ENCODE measurements at regions not wholly inside any gene's neighbourhood (a gene's known extent, or its start where the extent isn't known, plus 50 kb on each side); places are given as distances from the start of the nearest gene placed in this dataset.

DNA sequence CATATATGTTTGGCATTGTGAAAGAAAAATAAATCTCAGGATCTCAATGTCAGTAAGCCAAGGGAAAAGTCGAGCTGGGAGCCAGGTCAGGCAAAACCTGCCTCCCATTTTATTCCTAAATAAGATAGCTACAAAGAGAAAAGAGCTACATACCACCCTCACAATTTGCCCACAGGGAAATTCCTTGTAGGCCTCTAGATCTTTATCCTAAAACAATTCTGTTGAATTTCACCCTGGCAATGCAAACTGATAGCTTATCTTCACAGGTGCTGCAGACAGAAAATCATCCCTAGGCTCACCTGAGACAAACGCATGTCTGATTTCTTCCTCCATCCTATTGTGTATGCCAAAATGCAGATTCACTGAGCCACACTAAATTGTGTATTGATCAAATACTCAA lies 2587.1 kb downstream of the PCDH9 start:
- TF ChIP-seq, protein P1, sequence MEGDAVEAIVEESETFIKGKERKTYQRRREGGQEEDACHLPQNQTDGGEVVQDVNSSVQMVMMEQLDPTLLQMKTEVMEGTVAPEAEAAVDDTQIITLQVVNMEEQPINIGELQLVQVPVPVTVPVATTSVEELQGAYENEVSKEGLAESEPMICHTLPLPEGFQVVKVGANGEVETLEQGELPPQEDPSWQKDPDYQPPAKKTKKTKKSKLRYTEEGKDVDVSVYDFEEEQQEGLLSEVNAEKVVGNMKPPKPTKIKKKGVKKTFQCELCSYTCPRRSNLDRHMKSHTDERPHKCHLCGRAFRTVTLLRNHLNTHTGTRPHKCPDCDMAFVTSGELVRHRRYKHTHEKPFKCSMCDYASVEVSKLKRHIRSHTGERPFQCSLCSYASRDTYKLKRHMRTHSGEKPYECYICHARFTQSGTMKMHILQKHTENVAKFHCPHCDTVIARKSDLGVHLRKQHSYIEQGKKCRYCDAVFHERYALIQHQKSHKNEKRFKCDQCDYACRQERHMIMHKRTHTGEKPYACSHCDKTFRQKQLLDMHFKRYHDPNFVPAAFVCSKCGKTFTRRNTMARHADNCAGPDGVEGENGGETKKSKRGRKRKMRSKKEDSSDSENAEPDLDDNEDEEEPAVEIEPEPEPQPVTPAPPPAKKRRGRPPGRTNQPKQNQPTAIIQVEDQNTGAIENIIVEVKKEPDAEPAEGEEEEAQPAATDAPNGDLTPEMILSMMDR (IDR thresholded peaks at IDR 0.05; ENCODE audit: extremely low read depth, low read depth, low read length) = no peak
- Histone ChIP-seq H3K4me2 (ENCODE audit: insufficient read depth, low read length) (no peak overlapping the region), H2AFZ (ENCODE audit: low read length) (no peak overlapping the region), H3K27me3 (ENCODE audit: insufficient read depth, low read length) (no peaks in the 10 kb centered on the region), H3K27ac (ENCODE audit: low read depth, low read length) (no peak overlapping the region), H4K20me1 (ENCODE audit: insufficient read depth, low read length) (no peaks in the 10 kb centered on the region), H3K4me1 (ENCODE audit: insufficient read depth, low read length) (no peaks in the 10 kb centered on the region), H3K9me3 (ENCODE audit: low read depth, low read length) (no peaks in the 10 kb centered on the region), H3K4me3 (ENCODE audit: insufficient read depth, low read length) (no peak overlapping the region), H3K79me2 (ENCODE audit: insufficient read depth, low read length) (no peaks in the 10 kb centered on the region), H3K36me3 (ENCODE audit: insufficient read depth, low read length) (no peaks in the 10 kb centered on the region)
- DNase-seq (ENCODE audit: insufficient read length, low spot score, missing footprints) = no peak

DNA sequence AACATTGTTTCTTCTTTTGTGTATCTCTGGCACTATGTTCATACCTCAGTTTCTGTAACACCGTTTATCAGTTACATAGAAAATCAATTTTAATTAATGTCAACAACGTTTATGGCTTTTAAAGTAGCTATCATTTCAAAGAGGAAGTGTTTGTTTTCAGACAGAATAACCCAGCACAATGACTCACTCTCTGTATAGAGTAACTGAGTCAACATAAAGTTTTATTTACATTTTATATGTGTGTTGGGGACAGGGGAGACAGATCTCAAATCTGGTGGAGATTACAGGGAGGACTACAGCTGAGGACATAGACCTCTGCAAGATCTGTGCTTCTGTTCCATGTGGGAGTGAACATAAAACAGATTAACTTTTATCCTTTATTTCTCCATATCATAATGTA lies 2590.1 kb downstream of the PCDH9 start:
- no peaks in the 10 kb centered on the region for H3K4me1 ChIP-seq (ENCODE audit: insufficient read depth, low read length)
- H4K20me1 ChIP-seq (ENCODE audit: insufficient read depth, low read length) = no peaks in the 10 kb centered on the region
- no peaks in the 10 kb centered on the region for H3K36me3 ChIP-seq (ENCODE audit: insufficient read depth, low read length)
- H3K79me2 ChIP-seq (ENCODE audit: insufficient read depth, low read length) = no peaks in the 10 kb centered on the region
- TF ChIP-seq, protein P1 (IDR thresholded peaks at IDR 0.05; ENCODE audit: extremely low read depth, low read depth, low read length) = no peak
- no peak overlapping the region for H3K27ac ChIP-seq (ENCODE audit: low read depth, low read length)
- H3K9me3 ChIP-seq (ENCODE audit: low read depth, low read length) = no peaks in the 10 kb centered on the region
- H2AFZ ChIP-seq (ENCODE audit: low read length) = no peak overlapping the region
- no peak for DNase-seq (ENCODE audit: insufficient read length, low spot score, missing footprints)
- no peak overlapping the region for H3K4me2 ChIP-seq (ENCODE audit: insufficient read depth, low read length)
- no peak overlapping the region for H3K4me3 ChIP-seq (ENCODE audit: insufficient read depth, low read length)
- H3K27me3 ChIP-seq (ENCODE audit: insufficient read depth, low read length) = no peaks in the 10 kb centered on the region

DNA sequence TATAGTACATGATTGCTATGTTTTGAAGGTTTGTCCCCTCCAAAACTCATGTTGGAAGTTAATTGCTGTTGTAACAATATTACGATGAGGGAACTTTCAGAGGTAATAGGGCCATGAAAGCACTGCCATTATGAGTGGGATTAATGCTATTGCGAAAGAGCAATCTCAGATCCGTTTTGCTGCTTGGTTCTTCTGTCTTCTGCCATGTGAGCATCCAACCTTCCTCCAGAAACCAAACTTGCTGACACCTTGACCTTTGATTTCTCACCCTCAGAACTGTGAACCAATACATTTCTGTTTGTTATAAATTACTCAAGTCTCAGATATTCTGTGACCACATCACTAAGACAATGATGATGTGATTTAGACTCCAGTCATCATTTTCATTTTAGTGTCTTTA lies 2590.9 kb downstream of the PCDH9 start:
- Histone ChIP-seq H3K36me3 (ENCODE audit: insufficient read depth, low read length) (no peaks in the 10 kb centered on the region), H3K27me3 (ENCODE audit: insufficient read depth, low read length) (no peaks in the 10 kb centered on the region), H3K9me3 (ENCODE audit: low read depth, low read length) (no peaks in the 10 kb centered on the region), H2AFZ (ENCODE audit: low read length) (no peak overlapping the region), H4K20me1 (ENCODE audit: insufficient read depth, low read length) (no peaks in the 10 kb centered on the region), H3K4me2 (ENCODE audit: insufficient read depth, low read length) (no peak overlapping the region), H3K4me1 (ENCODE audit: insufficient read depth, low read length) (no peaks in the 10 kb centered on the region), H3K27ac (ENCODE audit: low read depth, low read length) (no peak overlapping the region), H3K4me3 (ENCODE audit: insufficient read depth, low read length) (no peak overlapping the region), H3K79me2 (ENCODE audit: insufficient read depth, low read length) (no peaks in the 10 kb centered on the region)
- DNase-seq (ENCODE audit: insufficient read length, low spot score, missing footprints) = no peak
- TF ChIP-seq, protein P1 (IDR thresholded peaks at IDR 0.05; ENCODE audit: extremely low read depth, low read depth, low read length) = no peak

DNA sequence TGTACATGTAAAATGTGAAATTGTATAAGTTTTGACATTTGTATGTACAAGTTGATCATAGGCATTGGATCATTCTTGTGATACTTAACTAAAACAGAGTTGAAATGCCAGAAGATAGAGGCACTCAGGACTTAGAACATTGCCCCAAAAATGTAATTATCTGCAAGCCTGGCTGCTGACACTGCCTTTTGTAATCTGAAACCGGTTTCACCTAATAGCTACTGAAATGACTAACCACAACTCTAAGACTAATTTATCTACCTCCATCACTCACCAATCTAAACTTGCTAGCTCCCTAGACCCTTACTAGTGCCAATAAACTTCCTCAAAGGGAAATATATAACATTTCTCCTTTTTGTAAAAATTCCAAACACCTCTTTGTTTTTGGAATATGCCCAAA lies 2596.2 kb downstream of the PCDH9 start:
- H3K4me3 ChIP-seq (ENCODE audit: insufficient read depth, low read length) = no peak overlapping the region
- no peaks in the 10 kb centered on the region for H3K36me3 ChIP-seq (ENCODE audit: insufficient read depth, low read length)
- no peak overlapping the region for H3K4me2 ChIP-seq (ENCODE audit: insufficient read depth, low read length)
- no peaks in the 10 kb centered on the region for H3K79me2 ChIP-seq (ENCODE audit: insufficient read depth, low read length)
- H4K20me1 ChIP-seq (ENCODE audit: insufficient read depth, low read length) = no peaks in the 10 kb centered on the region
- no peaks in the 10 kb centered on the region for H3K27me3 ChIP-seq (ENCODE audit: insufficient read depth, low read length)
- no peak overlapping the region for H3K27ac ChIP-seq (ENCODE audit: low read depth, low read length)
- H3K9me3 ChIP-seq (ENCODE audit: low read depth, low read length) = no peaks in the 10 kb centered on the region
- H2AFZ ChIP-seq (ENCODE audit: low read length) = no peak overlapping the region
- TF ChIP-seq, protein P1 (IDR thresholded peaks at IDR 0.05; ENCODE audit: extremely low read depth, low read depth, low read length) = no peak
- H3K4me1 ChIP-seq (ENCODE audit: insufficient read depth, low read length) = no peaks in the 10 kb centered on the region
- no peak for DNase-seq (ENCODE audit: insufficient read length, low spot score, missing footprints)

Measured in osteoblast (primary cell).